ENCODE measurements at regions not wholly inside any gene's neighbourhood (a gene's known extent, or its start where the extent isn't known, plus 50 kb on each side); places are given as distances from the start of the nearest gene placed in this dataset.

- ATAC-seq (no peak), DNase-seq (no peak)
- no peaks in the 10 kb centered on the region for H3K27me3 ChIP-seq
- H3K4me3 ChIP-seq: no peak overlapping the region
- no peak overlapping the region for H3K27ac ChIP-seq
- H3K36me3 ChIP-seq: no peaks in the 10 kb centered on the region
- intact Hi-C loops (cut with DNase I): no loop called here
- WGBS, 4 donors: 63 to 76% (median 71%) methylated on average over 7 of the region's 7 CpGs
- peaks cover 0 to 5% (median 0%) of the 10 kb centered on the region in 12 donors for H3K9me3 ChIP-seq
- H3K4me1 ChIP-seq: no peaks in the 10 kb centered on the region
- TF ChIP-seq POLR2A (IDR thresholded peaks at IDR 0.05) (no peak), CTCF (IDR thresholded peaks at IDR 0.05) (no peak)
These were observed 77.9 kb upstream of the C2CD4B start for GRCh38 chr15:62242999-62243398.

GRCh38 chr15:62244762-62245161 is 79.7 kb upstream of the C2CD4B start:
- Histone ChIP-seq H3K4me3 (no peak overlapping the region), H3K27ac (no peak overlapping the region), H3K9me3 (no peaks in the 10 kb centered on the region), H3K36me3 (no peaks in the 10 kb centered on the region), H3K27me3 (no peaks in the 10 kb centered on the region), H3K4me1 (no peaks in the 10 kb centered on the region)
- TF ChIP-seq POLR2A (IDR thresholded peaks at IDR 0.05) (no peak), CTCF (IDR thresholded peaks at IDR 0.05) (no peak)
- ATAC-seq (no peak), DNase-seq (no peak)
- WGBS, 4 donors: 79 to 86% (median 81%) methylated on average over 3 to 6 of the region's 6 CpGs
- intact Hi-C loops (cut with DNase I): loop anchor here in 1 of 10 donors (5.0 kb wide), 1 partner anchor 67 kb away; no protein-coding TSS in a partner anchor

GRCh38 chr15:62248277-62248984 is 83.3 kb upstream of the C2CD4B start:
- Histone ChIP-seq H3K36me3 (no peaks in the 10 kb centered on the region), H3K27me3 (no peaks in the 10 kb centered on the region), H3K4me1 (no peaks in the 10 kb centered on the region), H3K27ac (no peak overlapping the region), H3K9me3 (no peaks in the 10 kb centered on the region), H3K4me3 (no peak overlapping the region)
- no peak for DNase-seq
- 92 to 96% (median 95%) methylated on average over 8 of the region's 8 CpGs for WGBS, 4 donors
- intact Hi-C loops (cut with DNase I): loop anchor here in 1 of 10 donors (5.0 kb wide), 1 partner anchor 71 kb away; no protein-coding TSS in a partner anchor
- TF ChIP-seq CTCF (IDR thresholded peaks at IDR 0.05): no peak
- TF ChIP-seq POLR2A (IDR thresholded peaks at IDR 0.05): no peak
- no peak for ATAC-seq

GRCh38 chr15:62249501-62249900 is 84.4 kb upstream of the C2CD4B start:
- no peaks in the 10 kb centered on the region for H3K9me3 ChIP-seq
- no peaks in the 10 kb centered on the region for H3K27me3 ChIP-seq
- ATAC-seq (no peak), DNase-seq (no peak)
- TF ChIP-seq POLR2A (IDR thresholded peaks at IDR 0.05) (no peak), CTCF (IDR thresholded peaks at IDR 0.05) (no peak)
- H3K4me1 ChIP-seq: no peaks in the 10 kb centered on the region
- 84 to 87% (median 85%) methylated on average over 4 of the region's 4 CpGs for WGBS, 4 donors
- no peak overlapping the region for H3K27ac ChIP-seq
- H3K36me3 ChIP-seq: no peaks in the 10 kb centered on the region
- H3K4me3 ChIP-seq: no peak overlapping the region
- intact Hi-C loops (cut with DNase I): loop anchor here in 1 of 10 donors (5.0 kb wide), 1 partner anchor 72 kb away; no protein-coding TSS in a partner anchor

Data from heart left ventricle (tissue), 16 donors.